OCI-LY3 (cell line): ENCODE measurements at regions not wholly inside any gene's neighbourhood (a gene's known extent, or its start where the extent isn't known, plus 50 kb on each side); places are given as distances from the start of the nearest gene placed in this dataset.
"Not testable (repeated sequence)": the region's sequence is repeated elsewhere in the genome, so short reads cannot be mapped to it uniquely, and the experiment has no call there.

Source experiments
- H2AFZ ChIP-seq: fragments of 200-600, 300-600 bp; shearing (Covaris generic); 2 replicates; pipeline ENCODE4 v1.6.0; 2014; ENCODE audit warnings: antibody characterized with exemption, low read depth, low read length
- H3K27ac ChIP-seq: fragments of 200-600, 300-600 bp; sonication (generic); 2 replicates; pipeline ENCODE4 v1.5.1; 2014; ENCODE audit warnings: mild to moderate bottlenecking, low read length, moderate library complexity, mixed read lengths
- H3K27me3 ChIP-seq: fragments of 200-600, 300-600 bp; sonication (generic); 2 replicates; pipeline ENCODE4 v1.6.1; 2014; ENCODE audit warnings: low read depth, low read length, mixed read lengths
- H3K36me3 ChIP-seq: fragments of 200-600, 300-600 bp; sonication (generic); replicated peaks from 2 replicates; pipeline ENCODE3; 2014; ENCODE audit warnings: low read depth, low read length, mixed read lengths
- H3K4me1 ChIP-seq: fragments of 300-600, 200-600 bp; sonication (generic); 2 replicates; pipeline ENCODE4 v1.6.1; 2014; ENCODE audit warnings: low read length, mixed read lengths
- H3K4me2 ChIP-seq: fragments of 200-600, 300-600 bp; sonication (generic); 2 replicates; pipeline ENCODE4 v1.6.1; 2014; ENCODE audit warnings: low read length, mixed read lengths
- H3K4me3 ChIP-seq: fragments of 300-600, 200-600 bp; sonication (generic); 2 replicates; pipeline ENCODE4 v1.5.1; 2014; ENCODE audit warnings: antibody characterized with exemption, mild to moderate bottlenecking, low read length, moderate library complexity
- H3K79me2 ChIP-seq: fragments of 300-600, 200-600 bp; shearing (Covaris generic); 2 replicates; pipeline ENCODE4 v1.6.1; 2014; ENCODE audit warnings: mild to moderate bottlenecking, low read length, mixed read lengths
- H3K9ac ChIP-seq: fragments of 300-600, 200-600 bp; shearing (Covaris generic); 2 replicates; pipeline ENCODE4 v1.6.0; 2014; ENCODE audit warnings: mild to moderate bottlenecking, low read length, moderate library complexity
- H3K9me3 ChIP-seq: fragments of 200-600, 300-600 bp; shearing (Covaris generic); 2 replicates; pipeline ENCODE4 v1.6.1; 2014; ENCODE audit warnings: low read length, mixed read lengths; ENCODE audit not compliant: insufficient read depth
- H4K20me1 ChIP-seq: fragments of 200-600, 300-600 bp; sonication (generic); 2 replicates; pipeline ENCODE4 v1.6.1; 2016; ENCODE audit warnings: low read length, mixed read lengths; ENCODE audit not compliant: insufficient read depth
- CTCF ChIP-seq: fragments of 200-600, 300-600 bp; sonication (generic); IDR thresholded peaks from 2 replicates; pipeline ENCODE4 v1.5.1; 2014; ENCODE audit warnings: antibody characterized with exemption, low read length, low read depth
- EZH2phosphoT487 ChIP-seq: fragments of 200-600 bp; shearing (Covaris generic); IDR thresholded peaks from 2 replicates; pipeline ENCODE4 v1.6.1; 2018; ENCODE audit warnings: antibody characterized with exemption, mixed run types, low read depth

GRCh38 chr20:43404878-43405277 is 52.8 kb upstream of the SRSF6 start:
- Histone ChIP-seq H3K79me2 (no peaks in the 10 kb centered on the region), H3K36me3 (no peaks in the 10 kb centered on the region), H3K4me2 (no peak overlapping the region), H2AFZ (no peak overlapping the region), H3K9me3 (peaks cover 5% of the 10 kb centered on the region; the same call in 1 of the 2 replicates), H3K4me1 (peaks cover 6% of the 10 kb centered on the region; the same call in 1 of the 2 replicates), H3K27me3 (peaks cover 31% of the 10 kb centered on the region), H4K20me1 (no peaks in the 10 kb centered on the region), H3K27ac (no peak overlapping the region), H3K4me3 (no peak overlapping the region), H3K9ac (no peak overlapping the region)
- TF ChIP-seq EZH2phosphoT487 (no peak), CTCF (peak; percentile 85)

GRCh38 chr20:43400882-43401281 is 56.8 kb upstream of the SRSF6 start:
- not testable (repeated sequence) for H3K4me3 ChIP-seq, H3K79me2 ChIP-seq, H4K20me1 ChIP-seq, H3K4me2 ChIP-seq, H3K4me1 ChIP-seq, H3K9me3 ChIP-seq, H3K9ac ChIP-seq, H3K27ac ChIP-seq, H3K36me3 ChIP-seq, H3K27me3 ChIP-seq, H2AFZ ChIP-seq

- Histone ChIP-seq H3K36me3 (no peaks in the 10 kb centered on the region), H3K9ac (no peak overlapping the region), H3K9me3 (no peaks in the 10 kb centered on the region), H3K27ac (no peak overlapping the region), H4K20me1 (no peaks in the 10 kb centered on the region), H3K4me3 (no peak overlapping the region), H3K79me2 (no peaks in the 10 kb centered on the region), H3K4me1 (no peaks in the 10 kb centered on the region), H3K4me2 (no peak overlapping the region), H2AFZ (no peak overlapping the region), H3K27me3 (peaks cover 10% of the 10 kb centered on the region; the same call in 1 of the 2 replicates)
- TF ChIP-seq EZH2phosphoT487 (no peak), CTCF (no peak)
Measured at GRCh38 chr20:43398676-43399324, 58.9 kb upstream of the SRSF6 start.

GRCh38 chr20:43397147-43397546 is 60.5 kb upstream of the SRSF6 start:
- Histone ChIP-seq H3K27ac (no peak overlapping the region), H3K9ac (no peak overlapping the region), H3K9me3 (no peaks in the 10 kb centered on the region), H3K27me3 (peaks cover 20% of the 10 kb centered on the region), H2AFZ (no peak overlapping the region), H3K36me3 (no peaks in the 10 kb centered on the region), H4K20me1 (no peaks in the 10 kb centered on the region), H3K4me3 (no peak overlapping the region), H3K4me2 (no peak overlapping the region), H3K4me1 (no peaks in the 10 kb centered on the region), H3K79me2 (no peaks in the 10 kb centered on the region)
- TF ChIP-seq EZH2phosphoT487 (no peak), CTCF (no peak)
